ENCODE measurements at regions not wholly inside any gene's neighbourhood (a gene's known extent, or its start where the extent isn't known, plus 50 kb on each side); places are given as distances from the start of the nearest gene placed in this dataset.

GRCh38 chr13:69198706-69199105 lies 908.9 kb upstream of the ATXN8OS start:
- Histone ChIP-seq H3K27me3 (replicated peaks; ENCODE audit: insufficient read depth, low read depth, low read length, poor library complexity) (no peaks in the 10 kb centered on the region), H3K9me3 (ENCODE audit: low read depth, low read length, poor library complexity, severe bottlenecking) (no peaks in the 10 kb centered on the region), H3K4me3 (ENCODE audit: low read depth, low read length, poor library complexity, severe bottlenecking) (no peak overlapping the region), H3K27ac (ENCODE audit: low read depth, low read length, poor library complexity, severe bottlenecking) (no peak overlapping the region), H3K36me3 (ENCODE audit: insufficient read depth, low read length, poor library complexity, severe bottlenecking) (no peaks in the 10 kb centered on the region), H3K4me1 (ENCODE audit: insufficient read depth, low read length, poor library complexity, severe bottlenecking) (no peaks in the 10 kb centered on the region)
- no peak for DNase-seq (ENCODE audit: low spot score)
- CTCF ChIA-PET: no interaction called here
- intact Hi-C loops (cut with micrococcal nuclease; ENCODE audit: unreplicated experiment): no loop called here
- BruUV-seq (replicated peaks): no TSS peak
- POLR2A ChIA-PET (ENCODE audit: low non-redundant PET): no interaction called here
- TF ChIP-seq CTCF (conservative IDR thresholded peaks at IDR 0.05; ENCODE audit: low read depth, low read length) (no peak), EZH2 (IDR thresholded peaks at IDR 0.05; ENCODE audit: borderline replicate concordance, low read depth, low read length, poor library complexity, severe bottlenecking) (no peak)

GRCh38 chr13:69194130-69194529 lies 913.5 kb upstream of the ATXN8OS start:
- Histone ChIP-seq H3K9me3 (ENCODE audit: low read depth, low read length, poor library complexity, severe bottlenecking) (no peaks in the 10 kb centered on the region), H3K36me3 (ENCODE audit: insufficient read depth, low read length, poor library complexity, severe bottlenecking) (no peaks in the 10 kb centered on the region), H3K27me3 (replicated peaks; ENCODE audit: insufficient read depth, low read depth, low read length, poor library complexity) (no peaks in the 10 kb centered on the region), H3K27ac (ENCODE audit: low read depth, low read length, poor library complexity, severe bottlenecking) (no peak overlapping the region), H3K4me3 (ENCODE audit: low read depth, low read length, poor library complexity, severe bottlenecking) (no peak overlapping the region), H3K4me1 (ENCODE audit: insufficient read depth, low read length, poor library complexity, severe bottlenecking) (no peaks in the 10 kb centered on the region)
- intact Hi-C loops (cut with micrococcal nuclease; ENCODE audit: unreplicated experiment): no loop called here
- no TSS peak for BruUV-seq (replicated peaks)
- no peak for DNase-seq (ENCODE audit: low spot score)
- TF ChIP-seq CTCF (conservative IDR thresholded peaks at IDR 0.05; ENCODE audit: low read depth, low read length) (no peak), EZH2 (IDR thresholded peaks at IDR 0.05; ENCODE audit: borderline replicate concordance, low read depth, low read length, poor library complexity, severe bottlenecking) (no peak)
- ChIA-PET CTCF (no interaction called here), POLR2A (ENCODE audit: low non-redundant PET) (no interaction called here)

GRCh38 chr13:69180034-69180433 lies 927.6 kb upstream of the ATXN8OS start:
- H3K27me3 ChIP-seq (replicated peaks; ENCODE audit: insufficient read depth, low read depth, low read length, poor library complexity): no peaks in the 10 kb centered on the region
- ChIA-PET CTCF (no interaction called here), POLR2A (ENCODE audit: low non-redundant PET) (no interaction called here)
- no peak for DNase-seq (ENCODE audit: low spot score)
- no peak overlapping the region for H3K4me3 ChIP-seq (ENCODE audit: low read depth, low read length, poor library complexity, severe bottlenecking)
- intact Hi-C loops (cut with micrococcal nuclease; ENCODE audit: unreplicated experiment): no loop called here
- TF ChIP-seq EZH2 (IDR thresholded peaks at IDR 0.05; ENCODE audit: borderline replicate concordance, low read depth, low read length, poor library complexity, severe bottlenecking) (no peak), CTCF (conservative IDR thresholded peaks at IDR 0.05; ENCODE audit: low read depth, low read length) (no peak)
- no peaks in the 10 kb centered on the region for H3K9me3 ChIP-seq (ENCODE audit: low read depth, low read length, poor library complexity, severe bottlenecking)
- H3K27ac ChIP-seq (ENCODE audit: low read depth, low read length, poor library complexity, severe bottlenecking): no peak overlapping the region
- no peaks in the 10 kb centered on the region for H3K36me3 ChIP-seq (ENCODE audit: insufficient read depth, low read length, poor library complexity, severe bottlenecking)
- BruUV-seq (replicated peaks): no TSS peak
- no peaks in the 10 kb centered on the region for H3K4me1 ChIP-seq (ENCODE audit: insufficient read depth, low read length, poor library complexity, severe bottlenecking)

All from A673 (cell line).